ENCODE measurements at regions not wholly inside any gene's neighbourhood (a gene's known extent, or its start where the extent isn't known, plus 50 kb on each side); places are given as distances from the start of the nearest gene placed in this dataset.

DNA sequence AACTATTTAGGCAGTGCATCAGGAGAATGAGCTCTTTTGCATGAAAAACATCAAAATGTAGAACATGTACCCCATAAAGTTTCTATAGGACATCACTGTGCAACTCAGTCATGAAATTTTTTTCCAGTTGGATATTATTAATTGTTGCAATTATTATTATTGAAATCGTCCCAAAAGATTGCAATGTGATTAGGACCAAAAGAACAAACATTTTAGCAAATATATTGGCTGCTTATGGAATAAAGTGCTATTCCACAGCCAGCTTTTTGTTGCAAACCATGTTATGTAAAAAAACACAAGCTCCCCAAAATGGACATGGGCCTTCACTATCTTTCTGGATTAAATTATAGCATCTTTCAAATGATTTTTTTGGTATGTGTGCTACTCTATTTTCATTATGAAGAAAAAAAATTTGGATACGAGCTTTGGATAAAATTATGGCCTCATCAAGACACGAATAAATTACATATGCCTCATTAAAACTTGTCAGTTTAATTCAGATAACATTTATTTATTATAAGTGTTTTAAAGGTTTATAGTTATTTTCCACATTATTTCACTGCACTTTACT lies 262.7 kb upstream of the TCF21 start:
- TF ChIP-seq POLR2A (IDR thresholded peaks at IDR 0.05; ENCODE audit: low read depth, low read length), result no peak
- TF ChIP-seq POLR2AphosphoS5 (IDR thresholded peaks at IDR 0.05; ENCODE audit: insufficient read depth, low read depth, low read length), result no peak
- TF ChIP-seq, protein P1, sequence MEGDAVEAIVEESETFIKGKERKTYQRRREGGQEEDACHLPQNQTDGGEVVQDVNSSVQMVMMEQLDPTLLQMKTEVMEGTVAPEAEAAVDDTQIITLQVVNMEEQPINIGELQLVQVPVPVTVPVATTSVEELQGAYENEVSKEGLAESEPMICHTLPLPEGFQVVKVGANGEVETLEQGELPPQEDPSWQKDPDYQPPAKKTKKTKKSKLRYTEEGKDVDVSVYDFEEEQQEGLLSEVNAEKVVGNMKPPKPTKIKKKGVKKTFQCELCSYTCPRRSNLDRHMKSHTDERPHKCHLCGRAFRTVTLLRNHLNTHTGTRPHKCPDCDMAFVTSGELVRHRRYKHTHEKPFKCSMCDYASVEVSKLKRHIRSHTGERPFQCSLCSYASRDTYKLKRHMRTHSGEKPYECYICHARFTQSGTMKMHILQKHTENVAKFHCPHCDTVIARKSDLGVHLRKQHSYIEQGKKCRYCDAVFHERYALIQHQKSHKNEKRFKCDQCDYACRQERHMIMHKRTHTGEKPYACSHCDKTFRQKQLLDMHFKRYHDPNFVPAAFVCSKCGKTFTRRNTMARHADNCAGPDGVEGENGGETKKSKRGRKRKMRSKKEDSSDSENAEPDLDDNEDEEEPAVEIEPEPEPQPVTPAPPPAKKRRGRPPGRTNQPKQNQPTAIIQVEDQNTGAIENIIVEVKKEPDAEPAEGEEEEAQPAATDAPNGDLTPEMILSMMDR (IDR thresholded peaks at IDR 0.05; ENCODE audit: extremely low read depth in 1 of 2, insufficient read depth in 1 of 2, low read depth in 1 of 2, low read length in 2 of 2), result no peak
